B cell (primary cell): ENCODE measurements at regions not wholly inside any gene's neighbourhood (a gene's known extent, or its start where the extent isn't known, plus 50 kb on each side); places are given as distances from the start of the nearest gene placed in this dataset.

ENCODE experiments used
- ATAC-seq: fragments of 200-7000 bp; cut with Tn5 transposase; one replicate; pipeline ENCODE4 v1.10.0; 2021; ENCODE audit warnings: low read depth, mild to moderate bottlenecking, moderate number of reproducible peaks, moderate library complexity
- CTCF ChIA-PET: fragments of 350-600 bp; sonication (Branson Sonifier 250); formaldehyde crosslinking; loops from one replicate; lab custom pipeline; 2021; ENCODE audit warnings: antibody characterized with exemption, inconsistent platforms; lab: Charles Lee
- POLR2A ChIA-PET: fragments of 350-600 bp; sonication (Branson Sonifier 250); formaldehyde crosslinking; loops from one replicate; lab custom pipeline; 2021; ENCODE audit warnings: antibody characterized with exemption; lab: Charles Lee
- DNase-seq: peaks from one replicate; pipeline ENCODE4 v3.0.0; 2013
- H2AFZ ChIP-seq: 2 replicates; pipeline ENCODE4 v1.6.1; 2012; ENCODE audit warnings: mild to moderate bottlenecking, low read depth, low read length; ENCODE audit not compliant: insufficient read depth, poor library complexity, severe bottlenecking
- H3K27ac ChIP-seq, 2 donors: 1 replicate in 1 of 2; 2 replicates in 1 of 2; pipeline ENCODE4 v1.5.1; 2012 to 2013; ENCODE audit warnings: low read length in 2 of 2, mild to moderate bottlenecking in 2 of 2, moderate library complexity in 1 of 2
- H3K27me3 ChIP-seq, 4 experiments: fragments of 200-600 bp in 1 of 4; sonication (generic) in 1 of 4; replicated peaks in 1 of 4; 1 replicate in 2 of 4; 2 replicates in 2 of 4; pipeline versions ENCODE4 v1.6.1 to v1.7.0; 2013 to 2016; ENCODE audit warnings: low read length in 3 of 4, mild to moderate bottlenecking in 2 of 4, mixed read lengths in 1 of 4, moderate library complexity in 1 of 4; ENCODE audit not compliant: insufficient read depth in 4 of 4, control insufficient read depth in 3 of 4; ENCODE audit errors: control extremely low read depth in 1 of 4
- H3K36me3 ChIP-seq, 2 experiments: replicated peaks in 1 of 2; 1 replicate in 1 of 2; 2 replicates in 1 of 2; pipeline versions ENCODE4 v1.6.1 to v1.7.1; 2013; ENCODE audit warnings: low read length in 1 of 2; ENCODE audit not compliant: insufficient read depth in 2 of 2, control insufficient read depth in 1 of 2; ENCODE audit errors: control extremely low read depth in 1 of 2, extremely low read depth in 1 of 2
- H3K4me1 ChIP-seq, 2 donors: fragments of 200-600 bp in 1 of 2; sonication (generic) in 1 of 2; 1 replicate in 1 of 2; 2 replicates in 1 of 2; pipeline versions ENCODE4 v1.5.1 to v1.6.1; 2013 to 2017; ENCODE audit warnings: low read length in 2 of 2; ENCODE audit not compliant: control insufficient read depth in 2 of 2, insufficient read depth in 2 of 2
- H3K4me2 ChIP-seq: replicated peaks from 2 replicates; pipeline ENCODE3; 2012; ENCODE audit warnings: mild to moderate bottlenecking, low read depth, low read length; ENCODE audit not compliant: poor library complexity, severe bottlenecking
- H3K4me3 ChIP-seq, 5 experiments: fragments of 200-600 bp in 1 of 5; sonication (generic) in 1 of 5; 1 replicate in 3 of 5; 2 replicates in 2 of 5; pipeline versions ENCODE4 v1.5.1 to v1.7.0; 2011 to 2016; ENCODE audit warnings: low read length in 4 of 5, mild to moderate bottlenecking in 4 of 5, low read depth in 2 of 5, control low read depth in 1 of 5, moderate library complexity in 1 of 5; ENCODE audit not compliant: insufficient read depth in 1 of 5; ENCODE audit errors: control extremely low read depth in 1 of 5, extremely low read depth in 1 of 5
- H3K79me2 ChIP-seq: fragments of 200-600 bp; sonication (generic); one replicate; pipeline ENCODE4 v1.6.0; 2016; ENCODE audit warnings: low read length; ENCODE audit not compliant: control insufficient read depth, insufficient read depth
- H3K9ac ChIP-seq: fragments of 200-600 bp; sonication (generic); 2 replicates; pipeline ENCODE4 v1.6.1; 2017; ENCODE audit warnings: mild to moderate bottlenecking, low read length, moderate library complexity
- H3K9me3 ChIP-seq, 3 donors: one replicate each; pipeline versions ENCODE4 v1.6.1 to v1.7.1; 2013; ENCODE audit warnings: low read length in 2 of 3; ENCODE audit not compliant: control insufficient read depth in 2 of 3, insufficient read depth in 1 of 3; ENCODE audit errors: control extremely low read depth in 1 of 3
- H4K20me1 ChIP-seq: 2 replicates; pipeline ENCODE4 v1.6.0; 2012; ENCODE audit warnings: mild to moderate bottlenecking, low read length; ENCODE audit not compliant: insufficient read depth, control insufficient read depth, poor library complexity, severe bottlenecking
- H3K27ac Mint-ChIP-seq: one replicate; pipeline ENCODE4 v1.8.0; 2021; ENCODE audit warnings: mixed read lengths
- H3K27me3 Mint-ChIP-seq: one replicate; pipeline ENCODE4 v1.8.0; 2021; ENCODE audit warnings: mixed read lengths
- H3K4me1 Mint-ChIP-seq: one replicate; pipeline ENCODE4 v1.8.0; 2021; ENCODE audit warnings: mixed read lengths
- H3K4me3 Mint-ChIP-seq: one replicate; pipeline ENCODE4 v1.8.0; 2021; ENCODE audit warnings: mixed read lengths
- H3K9me3 Mint-ChIP-seq: one replicate; pipeline ENCODE4 v1.8.0; 2022; ENCODE audit warnings: mixed read lengths; ENCODE audit not compliant: insufficient read depth
- EZH2 ChIP-seq: IDR thresholded peaks from 2 replicates; pipeline ENCODE4 v1.6.1; 2012; ENCODE audit warnings: borderline replicate concordance, low read depth, mild to moderate bottlenecking, moderate library complexity, low read length; ENCODE audit not compliant: insufficient read depth, poor library complexity, severe bottlenecking
- WGBS: methylation state at CpG from one replicate; pipeline ENCODE4 v1.1.5; 2013; ENCODE audit warnings: missing lambda C conversion rate; ENCODE audit not compliant: insufficient coverage; 5-methylcytosine and 5-hydroxymethylcytosine counted together
- intact Hi-C: fragments of 100-400 bp; cut with micrococcal nuclease; formaldehyde crosslinking; loops from one replicate; pipeline ENCODE4 v1.10.0; 2022
- TF ChIP-seq, protein P1 (sequence below): fragments of 200-600 bp; IDR thresholded peaks from one replicate; pipeline ENCODE4 v1.8.0; 2022; ENCODE audit warnings: antibody characterized with exemption, mild to moderate bottlenecking

DNA sequence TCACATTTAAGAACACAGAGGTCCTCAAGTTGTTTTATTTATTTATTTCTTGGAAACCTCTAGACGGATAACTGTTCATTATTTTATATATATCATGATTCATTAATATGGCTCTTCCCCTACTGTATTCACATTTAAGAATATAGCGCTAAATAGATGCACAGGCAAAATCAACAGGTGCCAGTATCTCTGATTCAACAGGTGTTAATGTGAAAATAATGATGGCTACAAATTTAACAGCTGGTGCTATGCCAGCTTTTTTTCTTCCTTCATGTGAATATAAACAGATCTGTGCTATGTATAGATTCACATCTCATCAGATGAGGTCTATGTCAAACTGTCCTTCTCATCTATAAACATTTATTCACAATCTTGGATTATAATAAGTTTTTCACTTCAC, 218.5 kb upstream of the NR2F2 start:
- Histone ChIP-seq H3K27me3 (no peaks in the 10 kb centered on the region), H3K36me3 (no peaks in the 10 kb centered on the region), H3K4me2 (no peak overlapping the region), H3K27ac (no peak overlapping the region), H2AFZ (no peak overlapping the region), H3K4me1 (no peaks in the 10 kb centered on the region), H3K79me2 (no peaks in the 10 kb centered on the region), H3K9me3 (no peaks in the 10 kb centered on the region), H3K4me3 (no peak overlapping the region), H3K9ac (no peak overlapping the region), H4K20me1 (no peaks in the 10 kb centered on the region)
- Mint-ChIP-seq H3K27me3 (no peaks in the 10 kb centered on the region), H3K4me1 (no peaks in the 10 kb centered on the region), H3K4me3 (no peak overlapping the region), H3K27ac (no peak overlapping the region), H3K9me3 (peaks cover 2% of the 10 kb centered on the region)
- no CpG with 5 or more reads among the region's 2 CpGs for WGBS
- ChIA-PET CTCF (no interaction called here), POLR2A (no interaction called here)
- no peak for ATAC-seq
- DNase-seq, result no peak
- intact Hi-C loops, result no loop called here
- TF ChIP-seq, protein P1, sequence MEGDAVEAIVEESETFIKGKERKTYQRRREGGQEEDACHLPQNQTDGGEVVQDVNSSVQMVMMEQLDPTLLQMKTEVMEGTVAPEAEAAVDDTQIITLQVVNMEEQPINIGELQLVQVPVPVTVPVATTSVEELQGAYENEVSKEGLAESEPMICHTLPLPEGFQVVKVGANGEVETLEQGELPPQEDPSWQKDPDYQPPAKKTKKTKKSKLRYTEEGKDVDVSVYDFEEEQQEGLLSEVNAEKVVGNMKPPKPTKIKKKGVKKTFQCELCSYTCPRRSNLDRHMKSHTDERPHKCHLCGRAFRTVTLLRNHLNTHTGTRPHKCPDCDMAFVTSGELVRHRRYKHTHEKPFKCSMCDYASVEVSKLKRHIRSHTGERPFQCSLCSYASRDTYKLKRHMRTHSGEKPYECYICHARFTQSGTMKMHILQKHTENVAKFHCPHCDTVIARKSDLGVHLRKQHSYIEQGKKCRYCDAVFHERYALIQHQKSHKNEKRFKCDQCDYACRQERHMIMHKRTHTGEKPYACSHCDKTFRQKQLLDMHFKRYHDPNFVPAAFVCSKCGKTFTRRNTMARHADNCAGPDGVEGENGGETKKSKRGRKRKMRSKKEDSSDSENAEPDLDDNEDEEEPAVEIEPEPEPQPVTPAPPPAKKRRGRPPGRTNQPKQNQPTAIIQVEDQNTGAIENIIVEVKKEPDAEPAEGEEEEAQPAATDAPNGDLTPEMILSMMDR, result no peak
- no peak for TF ChIP-seq EZH2

DNA sequence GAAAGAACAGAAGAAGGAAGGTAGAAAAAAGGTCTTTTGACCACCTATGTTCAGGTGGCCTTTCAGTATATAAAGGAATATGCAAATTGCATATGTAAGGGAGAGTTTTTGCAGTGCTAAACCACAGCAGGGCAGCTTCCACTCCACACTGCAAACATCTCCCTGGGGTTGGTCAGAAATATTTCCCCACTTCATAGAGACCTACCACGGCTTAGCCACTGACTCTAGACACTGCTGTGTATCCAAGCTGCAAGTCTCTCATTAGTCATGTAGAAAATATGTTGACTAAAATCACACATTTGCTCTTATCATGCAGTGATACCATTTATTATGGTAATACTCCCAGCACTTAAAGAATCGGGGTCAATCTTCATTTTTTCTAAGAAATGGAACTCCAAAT, 214.9 kb upstream of the NR2F2 start:
- H3K4me3 Mint-ChIP-seq, result no peak overlapping the region
- Histone ChIP-seq H3K79me2 (no peaks in the 10 kb centered on the region), H3K9ac (no peak overlapping the region), H3K4me3 (no peak overlapping the region), H4K20me1 (no peaks in the 10 kb centered on the region), H3K4me2 (no peak overlapping the region), H3K9me3 (peaks cover 0 to 3% (median 0%) of the 10 kb centered on the region in 3 donors), H2AFZ (no peak overlapping the region), H3K27ac (no peak overlapping the region), H3K27me3 (no peaks in the 10 kb centered on the region), H3K4me1 (no peaks in the 10 kb centered on the region), H3K36me3 (no peaks in the 10 kb centered on the region)
- H3K9me3 Mint-ChIP-seq, result peaks cover 4% of the 10 kb centered on the region
- no peak overlapping the region for H3K27ac Mint-ChIP-seq
- no peak for TF ChIP-seq EZH2
- TF ChIP-seq, protein P1, result no peak
- no CpG with 5 or more reads among the region's 2 CpGs for WGBS
- CTCF ChIA-PET, result no interaction called here
- POLR2A ChIA-PET, result no interaction called here
- H3K27me3 Mint-ChIP-seq, result no peaks in the 10 kb centered on the region
- DNase-seq (no peak), ATAC-seq (no peak)
- H3K4me1 Mint-ChIP-seq, result no peaks in the 10 kb centered on the region
- intact Hi-C loops, result no loop called here
